HepG2 (cell line): ENCODE measurements at regions not wholly inside any gene's neighbourhood (a gene's known extent, or its start where the extent isn't known, plus 50 kb on each side); places are given as distances from the start of the nearest gene placed in this dataset.

Experiments
- ATAC-seq: fragments of 200-7000 bp; cut with Tn5 transposase; 3 replicates; pipeline ENCODE4 v1.9.1; 2020; ENCODE audit warnings: mild to moderate bottlenecking, moderate library complexity
- BruUV-seq: library from RNA; stranded (reverse); fragments of 400-500 nt; replicated peaks from 2 replicates; lab custom pipeline; 2021; lab: Mats Ljungman, UMichigan
- CTCF ChIA-PET: fragments of 300-600 bp; formaldehyde crosslinking; extraction: SDS; loops from one replicate; lab custom pipeline; 2021; ENCODE audit warnings: low total read pairs, inconsistent platforms, low intra/inter-chr PET ratio; lab: Yijun Ruan, JAX
- POLR2A ChIA-PET: fragments of 350-600 bp; sonication (Branson Sonifier 250); formaldehyde crosslinking; loops from one replicate; lab custom pipeline; 2020; ENCODE audit warnings: antibody characterized with exemption, inconsistent platforms; lab: Yijun Ruan, JAX
- DNase-seq: peaks from one replicate; pipeline ENCODE4 v3.0.0-alpha.2; 2015; ENCODE audit warnings: low spot score
- FAIRE-seq: peaks from 3 replicates; lab custom pipeline; 2011; peaks lifted over from hg19 to GRCh38; lab: Jason Lieb, UNC
- H2AFZ ChIP-seq: one replicate; pipeline ENCODE4 v1.6.1; 2011; ENCODE audit warnings: low read length, inconsistent platforms
- H3K27ac ChIP-seq: fragments of 300-600 bp; 3 replicates; pipeline ENCODE4 v1.8.0; 2011; ENCODE audit warnings: mixed run types, mild to moderate bottlenecking, mixed read lengths, low read length, inconsistent platforms; ENCODE audit not compliant: insufficient read depth; ENCODE audit errors: extremely low read length
- H3K27me3 ChIP-seq, 2 experiments: fragments of 200-600 bp in 1 of 2; 2 replicates in 1 of 2; 3 replicates in 1 of 2; pipeline versions ENCODE4 v1.6.0 to v1.8.0; 2011; ENCODE audit warnings: low read length in 2 of 2, mild to moderate bottlenecking in 2 of 2, moderate library complexity in 2 of 2, inconsistent platforms in 1 of 2; ENCODE audit not compliant: insufficient read depth in 2 of 2, control insufficient read depth in 1 of 2
- H3K36me3 ChIP-seq, 2 experiments: fragments of 200-600 bp in 1 of 2; replicated peaks in 1 of 2; 2 replicates in 1 of 2; 3 replicates in 1 of 2; pipeline versions ENCODE4 v1.5.1 to v1.8.0; 2011; ENCODE audit warnings: low read length in 2 of 2, inconsistent platforms in 1 of 2; ENCODE audit not compliant: insufficient read depth in 2 of 2, control insufficient read depth in 1 of 2
- H3K4me1 ChIP-seq: 2 replicates; pipeline ENCODE4 v1.5.1; 2012; ENCODE audit warnings: low read length, inconsistent platforms; ENCODE audit not compliant: insufficient read depth
- H3K4me2 ChIP-seq: 2 replicates; pipeline ENCODE4 v1.6.0; 2011; ENCODE audit warnings: low read depth, low read length, inconsistent platforms
- H3K4me3 ChIP-seq, 3 experiments: fragments of 200-600 bp in 1 of 3; sonication (generic), shearing (Covaris generic) in 1 of 3; replicated peaks in 1 of 3; 2 replicates each; pipeline ENCODE4 v1.5.1; 2011 to 2016; ENCODE audit warnings: low read length in 3 of 3, inconsistent platforms in 2 of 3, low read depth in 2 of 3, mild to moderate bottlenecking in 2 of 3, control low read depth in 1 of 3, mixed read lengths in 1 of 3; ENCODE audit not compliant: insufficient read depth in 1 of 3
- H3K79me2 ChIP-seq: one replicate; pipeline ENCODE4 v1.6.1; 2011; ENCODE audit warnings: low read length, inconsistent platforms; ENCODE audit not compliant: insufficient read depth
- H3K9ac ChIP-seq: 2 replicates; pipeline ENCODE4 v1.6.0; 2011; ENCODE audit warnings: mild to moderate bottlenecking, low read depth, low read length, inconsistent platforms; ENCODE audit not compliant: insufficient read depth
- H3K9me3 ChIP-seq: 2 replicates; pipeline ENCODE4 v1.5.1; 2012; ENCODE audit warnings: mild to moderate bottlenecking, low read length
- H4K20me1 ChIP-seq: 2 replicates; pipeline ENCODE4 v1.6.0; 2011; ENCODE audit warnings: inconsistent platforms, mild to moderate bottlenecking, low read length, moderate library complexity; ENCODE audit not compliant: insufficient read depth
- DNMT1 ChIP-seq: sonication (generic); formaldehyde crosslinking; IDR thresholded peaks from 2 replicates; pipeline ENCODE4 v1.5.1; 2020; ENCODE audit warnings: mild to moderate bottlenecking, missing genetic modification reagents
- FOSL2 ChIP-seq: sonication (generic); formaldehyde crosslinking; IDR thresholded peaks from 2 replicates; pipeline ENCODE4 v1.4.0; 2020; ENCODE audit warnings: missing genetic modification reagents
- FOXP1 ChIP-seq, 2 experiments: fragments of 450-650 bp in 1 of 2; IDR thresholded peaks; 2 replicates each; pipeline ENCODE4 v1.6.1; 2017 to 2018; ENCODE audit warnings: antibody characterized with exemption in 1 of 2
- MIER2 ChIP-seq: IDR thresholded peaks from 2 replicates; pipeline ENCODE4 v1.6.1; 2016; ENCODE audit warnings: missing biosample characterization, missing genetic modification reagents
- SAP130 ChIP-seq: IDR thresholded peaks from 2 replicates; pipeline ENCODE4 v1.6.1; 2016; ENCODE audit warnings: low read depth
- TCF7 ChIP-seq: sonication (generic); IDR thresholded peaks from 2 replicates; pipeline ENCODE4 v1.6.1; 2016; ENCODE audit warnings: antibody characterized with exemption, low read depth
- ZNF296 ChIP-seq: sonication (generic); formaldehyde crosslinking; conservative IDR thresholded peaks from 2 replicates; pipeline ENCODE4 v1.5.0; 2020; ENCODE audit warnings: mild to moderate bottlenecking, missing genetic modification reagents
- ZNF644 ChIP-seq: IDR thresholded peaks from 2 replicates; pipeline ENCODE4 v1.6.1; 2016; ENCODE audit warnings: low read depth
- ZNF670 ChIP-seq: sonication (generic); formaldehyde crosslinking; IDR thresholded peaks from 2 replicates; pipeline ENCODE4 v1.8.0; 2022; ENCODE audit warnings: mild to moderate bottlenecking, missing genetic modification reagents, borderline replicate concordance
- WGBS: methylation state at CpG from one replicate; pipeline ENCODE4 v1.1.6; 2017; ENCODE audit warnings: low lambda C conversion rate; 5-methylcytosine and 5-hydroxymethylcytosine counted together
- in situ Hi-C: cut with HindIII; loops from 2 replicates; pipeline ENCODE4 v1.10.0; 2017; ENCODE audit warnings: low pct_unique_long_range_greater_than_20kb; ENCODE audit not compliant: extremely low pct_ligation_motif_present
- intact Hi-C: fragments of 100-400 bp; cut with micrococcal nuclease; formaldehyde crosslinking; loops from one replicate; pipeline ENCODE4 v1.10.0; 2022; ENCODE audit not compliant: unreplicated experiment
- TF ChIP-seq, protein P1 (sequence below): fragments of 450-650 bp; IDR thresholded peaks from 2 replicates; pipeline ENCODE4 v1.6.1; 2016
- TF ChIP-seq, protein P2 (sequence below): sonication (generic); formaldehyde crosslinking; IDR thresholded peaks from 2 replicates; pipeline ENCODE4 v1.4.0; 2020; ENCODE audit warnings: missing genetic modification reagents
- TF ChIP-seq, protein P3 (sequence below): sonication (generic); formaldehyde crosslinking; IDR thresholded peaks from 2 replicates; pipeline ENCODE4 v1.5.0; 2020; ENCODE audit warnings: missing genetic modification reagents

DNA sequence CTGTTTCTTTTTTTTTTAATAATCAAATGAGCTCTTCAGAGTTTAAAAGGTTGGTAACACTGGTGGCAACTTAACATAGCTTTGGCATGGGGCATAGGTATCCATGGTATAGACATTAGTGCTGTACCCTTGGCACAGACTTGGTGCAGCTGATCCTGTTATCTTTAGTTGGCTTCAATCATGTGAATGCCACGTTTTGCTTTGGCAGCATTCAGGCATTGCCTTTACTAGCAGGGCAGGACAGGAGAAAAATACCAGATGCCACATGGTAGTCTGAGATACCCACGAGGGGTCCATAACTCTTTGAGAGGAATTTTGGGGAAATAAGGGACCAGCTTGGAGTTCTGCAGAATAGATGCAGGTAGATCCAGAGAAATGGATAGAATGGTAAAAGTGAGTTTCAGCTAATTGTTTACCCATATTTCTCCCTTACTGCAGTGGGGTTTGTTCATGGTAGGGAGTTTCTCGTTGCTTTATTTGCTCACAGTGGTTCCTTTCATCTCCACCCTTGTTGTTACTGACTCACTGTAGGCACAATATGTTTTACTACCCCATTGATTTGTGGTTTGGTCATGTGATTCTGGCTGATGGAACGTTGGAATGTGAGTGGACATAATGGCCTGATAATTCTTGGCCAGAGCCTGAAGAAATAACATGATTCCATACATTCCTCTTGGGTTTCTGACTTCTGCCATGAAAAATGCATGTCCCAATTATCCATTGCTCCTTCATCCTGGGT is 342.7 kb downstream of the GLUD2 start:
- CTCF ChIA-PET = no interaction called here
- Histone ChIP-seq H3K36me3 (no peaks in the 10 kb centered on the region), H3K4me1 (no peaks in the 10 kb centered on the region), H3K4me2 (no peak overlapping the region), H3K27me3 (no peaks in the 10 kb centered on the region), H3K79me2 (no peaks in the 10 kb centered on the region)
- intact Hi-C loops = no loop called here
- ATAC-seq = peak; percentile 46; the same call in 1 of the 3 replicates
- 0% methylated on average over 1 of the region's 4 CpGs for WGBS
- TF ChIP-seq ZNF670 (CRISPR knock-in tag) (no peak), ZNF296 (CRISPR knock-in tag) (no peak), TCF7 (peak; percentile 31; the same call in 1 of the 2 replicates), SAP130 (CRISPR knock-in tag) (no peak), FOXP1 (IDR thresholded peaks at IDR 0.05) (no peak), FOXP1 (CRISPR knock-in tag; IDR thresholded peaks at IDR 0.05) (0 out of 2 replicates have a peak, but pooled peaks have one; percentile 14), ZNF644 (CRISPR knock-in tag) (peak; percentile 36; the same call in 1 of the 2 replicates), FOSL2 (CRISPR knock-in tag) (peak; percentile 67), MIER2 (CRISPR knock-in tag) (no peak), DNMT1 (no peak)
- TF ChIP-seq, protein P1, sequence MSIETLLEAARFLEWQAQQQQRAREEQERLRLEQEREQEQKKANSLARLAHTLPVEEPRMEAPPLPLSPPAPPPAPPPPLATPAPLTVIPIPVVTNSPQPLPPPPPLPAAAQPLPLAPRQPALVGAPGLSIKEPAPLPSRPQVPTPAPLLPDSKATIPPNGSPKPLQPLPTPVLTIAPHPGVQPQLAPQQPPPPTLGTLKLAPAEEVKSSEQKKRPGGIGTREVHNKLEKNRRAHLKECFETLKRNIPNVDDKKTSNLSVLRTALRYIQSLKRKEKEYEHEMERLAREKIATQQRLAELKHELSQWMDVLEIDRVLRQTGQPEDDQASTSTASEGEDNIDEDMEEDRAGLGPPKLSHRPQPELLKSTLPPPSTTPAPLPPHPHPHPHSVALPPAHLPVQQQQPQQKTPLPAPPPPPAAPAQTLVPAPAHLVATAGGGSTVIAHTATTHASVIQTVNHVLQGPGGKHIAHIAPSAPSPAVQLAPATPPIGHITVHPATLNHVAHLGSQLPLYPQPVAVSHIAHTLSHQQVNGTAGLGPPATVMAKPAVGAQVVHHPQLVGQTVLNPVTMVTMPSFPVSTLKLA = peak; percentile 42
- TF ChIP-seq, protein P2, sequence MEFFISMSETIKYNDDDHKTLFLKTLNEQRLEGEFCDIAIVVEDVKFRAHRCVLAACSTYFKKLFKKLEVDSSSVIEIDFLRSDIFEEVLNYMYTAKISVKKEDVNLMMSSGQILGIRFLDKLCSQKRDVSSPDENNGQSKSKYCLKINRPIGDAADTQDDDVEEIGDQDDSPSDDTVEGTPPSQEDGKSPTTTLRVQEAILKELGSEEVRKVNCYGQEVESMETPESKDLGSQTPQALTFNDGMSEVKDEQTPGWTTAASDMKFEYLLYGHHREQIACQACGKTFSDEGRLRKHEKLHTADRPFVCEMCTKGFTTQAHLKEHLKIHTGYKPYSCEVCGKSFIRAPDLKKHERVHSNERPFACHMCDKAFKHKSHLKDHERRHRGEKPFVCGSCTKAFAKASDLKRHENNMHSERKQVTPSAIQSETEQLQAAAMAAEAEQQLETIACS (CRISPR knock-in tag) = no peak
- TF ChIP-seq, protein P3, sequence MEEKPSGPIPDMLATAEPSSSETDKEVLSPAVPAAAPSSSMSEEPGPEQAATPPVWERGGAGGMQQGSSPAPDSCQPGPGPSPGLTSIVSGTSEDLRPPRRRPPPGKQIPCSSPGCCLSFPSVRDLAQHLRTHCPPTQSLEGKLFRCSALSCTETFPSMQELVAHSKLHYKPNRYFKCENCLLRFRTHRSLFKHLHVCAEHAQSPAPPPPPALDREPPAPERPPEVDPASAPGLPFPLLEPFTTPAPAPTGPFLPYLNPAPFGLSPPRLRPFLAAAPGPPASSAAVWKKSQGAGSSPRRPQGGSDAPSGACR (CRISPR knock-in tag) = no peak
- TF ChIP-seq, all 625 proteins: peak for 5
- Histone ChIP-seq H4K20me1 (no peaks in the 10 kb centered on the region), H3K9me3 (no peaks in the 10 kb centered on the region), H3K4me3 (no peak overlapping the region), H3K27ac (no peak overlapping the region), H2AFZ (no peak overlapping the region), H3K9ac (no peak overlapping the region)
- in situ Hi-C loops = no loop called here
- POLR2A ChIA-PET = no interaction called here
- BruUV-seq = no TSS peak
- FAIRE-seq (no peak), DNase-seq (peak; percentile 30)
